HG03354 (cell line): ENCODE measurements at regions not wholly inside any gene's neighbourhood (a gene's known extent, or its start where the extent isn't known, plus 50 kb on each side); places are given as distances from the start of the nearest gene placed in this dataset.

Experiments
- ATAC-seq: cut with Tn5 transposase; IDR thresholded peaks from one replicate; pipeline ENCODE4 v1.9.1; 2021; ENCODE audit warnings: mild to moderate bottlenecking; ENCODE audit not compliant: unreplicated experiment, poor library complexity, severe bottlenecking

DNA sequence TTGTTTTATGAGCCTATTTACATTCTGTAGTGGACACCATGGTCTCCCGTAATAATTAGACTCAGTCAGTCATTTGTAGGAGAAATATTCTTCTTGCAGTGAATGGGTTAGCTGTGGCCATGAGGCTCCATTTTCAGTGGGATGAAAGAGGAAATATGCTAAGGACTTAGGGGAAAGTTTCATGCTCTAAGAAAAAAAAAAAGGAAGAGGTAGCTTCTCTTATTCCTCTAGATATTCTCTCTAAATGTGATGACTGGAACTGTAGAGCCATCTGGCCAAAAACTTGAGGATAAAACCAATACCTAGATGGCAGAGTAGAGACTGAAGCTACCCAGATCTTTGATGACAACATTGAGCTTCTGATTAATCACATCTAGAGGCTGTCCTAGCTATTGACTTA lies 75.8 kb upstream of the SESN3 start:
- ATAC-seq = no peak

DNA sequence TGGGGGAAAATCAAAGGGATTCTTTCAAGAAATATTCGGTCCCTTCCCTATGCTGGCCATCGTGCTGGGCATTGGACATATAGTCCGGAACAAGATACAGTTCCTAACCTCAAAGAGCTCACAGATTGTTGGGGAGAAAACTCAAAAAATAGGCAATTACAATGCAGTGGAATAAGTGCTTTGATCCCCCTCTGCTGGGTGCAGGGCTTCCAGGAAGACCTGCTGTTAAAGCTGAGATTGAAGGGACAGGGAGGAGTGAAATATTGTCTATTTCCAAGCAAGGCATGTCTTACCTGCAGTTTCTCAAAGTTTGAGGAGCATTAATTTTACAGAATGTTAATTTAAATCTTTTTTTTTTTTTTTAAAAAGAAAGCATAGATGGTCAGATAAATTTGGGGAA lies 75.1 kb upstream of the SESN3 start:
- no peak for ATAC-seq

GRCh38 chr11:95305705-95306104 lies 74.7 kb upstream of the SESN3 start:
- no peak for ATAC-seq

DNA sequence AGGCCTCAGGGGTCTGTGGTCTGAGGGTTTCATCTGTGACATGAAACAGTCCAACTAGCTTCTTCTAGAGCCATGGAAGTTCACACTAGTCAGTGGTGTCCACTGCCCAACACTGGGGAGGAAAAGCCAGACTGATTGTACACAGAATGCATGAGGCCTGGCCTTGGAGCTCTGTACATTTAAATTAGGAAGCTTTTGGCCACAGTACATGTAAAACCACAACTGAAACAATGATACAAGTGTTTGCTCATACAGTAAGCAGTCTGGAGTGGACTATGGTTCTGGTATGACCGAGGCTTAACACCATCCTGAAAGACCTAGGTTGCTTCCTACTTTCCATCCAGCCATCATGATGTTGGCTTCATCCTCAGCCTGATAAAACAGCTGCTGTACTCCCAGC lies 73.8 kb upstream of the SESN3 start:
- ATAC-seq = no peak

GRCh38 chr11:95302211-95302610 lies 71.2 kb upstream of the SESN3 start:
- no peak for ATAC-seq

DNA sequence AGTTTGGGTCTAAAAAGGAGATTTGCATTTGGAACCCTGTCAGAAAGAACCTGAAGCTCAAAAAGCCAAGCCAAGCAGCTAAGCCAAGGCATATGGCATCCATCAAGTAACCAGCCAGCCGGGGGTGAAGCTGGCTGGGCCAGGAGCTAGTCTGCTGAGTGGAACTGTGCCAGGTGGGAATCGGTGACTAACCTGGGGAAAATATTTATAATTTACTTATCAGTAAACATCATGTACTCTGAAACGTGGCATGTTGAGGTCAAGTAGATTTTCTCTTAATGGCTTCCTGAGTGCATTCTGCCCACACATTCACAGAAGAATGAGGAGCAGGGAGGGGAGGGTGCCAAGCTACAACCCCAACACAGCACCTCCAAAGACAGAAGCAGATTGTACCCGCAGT lies 70.5 kb upstream of the SESN3 start:
- no peak for ATAC-seq

- no peak for ATAC-seq
Measured at GRCh38 chr11:95299078-95299679, 68.2 kb upstream of the SESN3 start.

DNA sequence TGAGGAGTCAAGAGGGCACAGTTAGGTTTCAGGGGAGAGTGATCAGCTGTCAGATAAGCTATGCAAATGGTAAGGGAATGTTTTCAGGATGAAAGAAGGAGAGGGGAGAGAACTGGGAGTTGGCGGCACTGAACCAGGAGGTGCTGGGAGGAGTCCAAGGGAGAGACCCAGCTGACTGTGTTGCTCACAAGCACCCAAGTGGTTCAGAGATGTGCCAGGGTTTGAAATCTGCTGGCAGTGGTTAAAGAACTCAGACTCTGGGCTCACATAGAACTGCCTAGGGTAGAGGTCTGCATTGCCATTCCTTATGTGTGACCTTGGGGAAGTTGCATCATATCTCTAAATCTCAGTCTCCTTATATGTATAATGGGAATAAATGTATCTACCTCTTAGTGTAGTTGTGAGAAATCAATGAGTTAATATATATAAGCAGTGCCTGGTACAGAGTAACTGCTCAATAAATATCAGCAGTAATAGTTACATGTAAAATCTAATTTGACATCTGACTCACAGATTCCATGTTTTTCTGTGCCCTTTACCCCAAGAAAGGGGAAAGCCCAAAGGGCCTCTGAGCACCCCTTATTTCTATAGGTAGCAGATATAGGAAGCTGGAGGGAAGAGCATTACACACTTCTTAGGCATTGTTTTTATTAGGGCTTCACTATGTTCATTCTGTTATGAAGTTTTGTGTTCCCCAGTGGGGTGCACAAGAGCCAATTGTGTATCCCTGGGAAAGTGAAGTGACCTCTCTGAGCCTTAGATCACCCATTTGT lies 66.9 kb upstream of the SESN3 start:
- no peak for ATAC-seq

GRCh38 chr11:95296621-95297025 lies 65.6 kb upstream of the SESN3 start:
- ATAC-seq = peak; percentile 95

DNA sequence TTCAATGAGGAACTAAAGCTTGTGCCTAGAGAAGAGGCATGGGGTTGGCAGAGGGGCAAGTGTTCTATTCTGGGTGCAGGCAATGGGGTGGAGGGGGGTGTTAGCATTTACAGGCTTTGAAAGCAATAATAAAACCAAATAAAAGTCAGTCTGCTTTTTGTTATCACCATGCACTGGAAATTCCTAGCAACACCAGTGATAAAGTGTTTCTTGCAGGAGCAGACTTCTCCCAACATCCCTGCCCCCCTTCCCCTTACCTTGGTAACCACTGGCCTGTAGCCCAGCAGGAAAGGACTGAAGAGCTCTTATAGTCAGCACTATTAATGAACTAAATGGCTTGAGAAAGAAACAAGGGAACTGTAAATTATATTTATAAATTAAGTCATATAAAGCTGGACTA lies 65.2 kb upstream of the SESN3 start:
- ATAC-seq = peak; percentile 12

- no peak for ATAC-seq
Measured at GRCh38 chr11:95295382-95296149, 64.6 kb upstream of the SESN3 start.

- no peak for ATAC-seq
Measured at GRCh38 chr11:95294701-95295100, 63.7 kb upstream of the SESN3 start.

DNA sequence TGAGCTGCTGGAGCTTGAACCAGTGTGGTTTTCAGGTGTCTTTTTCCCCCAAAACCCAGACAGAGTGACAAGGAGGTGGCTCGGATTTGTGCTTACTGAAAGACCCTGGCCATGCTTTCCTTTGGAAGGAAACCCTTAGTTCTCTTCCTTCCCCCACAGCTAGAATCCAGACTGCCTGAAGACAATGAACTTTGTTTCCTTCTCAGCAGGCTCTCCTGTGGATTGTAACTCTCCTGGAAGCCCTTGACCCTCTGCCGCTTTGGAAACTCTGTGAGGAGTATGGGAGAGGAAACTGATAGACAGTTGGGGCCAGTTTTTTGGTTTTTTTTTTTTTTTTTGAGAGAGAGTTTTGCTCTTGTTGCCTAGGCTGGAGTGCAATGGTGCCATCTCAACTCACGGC lies 62.1 kb upstream of the SESN3 start:
- no peak for ATAC-seq

DNA sequence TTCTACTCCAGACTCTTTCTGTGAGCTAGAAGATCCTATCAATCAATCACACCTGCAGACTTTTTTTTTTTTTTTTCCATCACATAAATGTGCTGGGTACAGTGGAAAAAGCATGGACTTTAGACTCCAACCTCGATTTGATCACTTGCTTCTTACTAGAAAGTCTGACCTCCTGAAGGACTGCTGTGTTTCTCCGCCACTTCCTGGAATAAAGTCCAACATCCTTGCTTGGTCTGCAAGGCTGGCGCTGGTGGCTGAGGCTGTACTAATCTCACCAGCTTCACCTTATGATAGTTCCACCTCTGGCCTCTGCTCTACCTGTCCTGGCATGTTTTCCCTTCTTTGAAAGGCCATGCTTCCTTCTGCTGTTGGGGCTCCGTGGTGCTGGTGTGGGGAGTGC lies 60.9 kb upstream of the SESN3 start:
- no peak for ATAC-seq

DNA sequence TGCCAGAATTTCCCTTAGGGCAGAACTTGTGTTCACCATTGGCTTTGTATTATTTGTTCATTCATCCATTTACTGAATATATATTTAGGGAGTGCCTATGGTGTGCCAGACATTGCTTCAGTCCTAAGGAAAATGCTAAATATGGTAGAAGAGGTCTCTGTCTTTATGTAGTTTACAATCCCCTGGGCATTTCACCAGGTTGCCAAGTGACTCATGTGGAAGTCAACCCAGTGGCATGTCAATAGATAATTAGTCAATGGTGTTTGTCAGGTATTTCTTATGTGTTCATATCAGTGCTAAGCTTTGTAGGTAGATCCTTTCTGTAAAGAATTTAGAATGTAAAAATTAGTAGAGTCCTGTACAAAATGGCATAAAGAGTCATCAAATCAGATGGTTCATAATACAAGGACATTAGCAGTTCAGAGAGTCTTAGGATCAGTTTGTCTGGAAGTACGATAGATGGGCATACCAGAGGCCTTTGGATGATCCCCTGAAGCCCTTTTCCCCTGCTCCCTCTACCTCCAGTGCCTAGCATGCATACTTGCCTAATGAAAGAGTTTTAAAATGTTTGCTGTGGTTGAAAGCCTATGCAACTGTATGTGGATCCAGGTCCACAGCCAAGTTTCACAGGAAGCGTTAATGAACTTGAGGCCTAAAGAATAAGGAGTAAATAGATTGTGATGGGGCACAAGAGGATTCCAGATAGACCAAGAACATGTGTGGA lies 58.5 kb upstream of the SESN3 start:
- no peak for ATAC-seq

DNA sequence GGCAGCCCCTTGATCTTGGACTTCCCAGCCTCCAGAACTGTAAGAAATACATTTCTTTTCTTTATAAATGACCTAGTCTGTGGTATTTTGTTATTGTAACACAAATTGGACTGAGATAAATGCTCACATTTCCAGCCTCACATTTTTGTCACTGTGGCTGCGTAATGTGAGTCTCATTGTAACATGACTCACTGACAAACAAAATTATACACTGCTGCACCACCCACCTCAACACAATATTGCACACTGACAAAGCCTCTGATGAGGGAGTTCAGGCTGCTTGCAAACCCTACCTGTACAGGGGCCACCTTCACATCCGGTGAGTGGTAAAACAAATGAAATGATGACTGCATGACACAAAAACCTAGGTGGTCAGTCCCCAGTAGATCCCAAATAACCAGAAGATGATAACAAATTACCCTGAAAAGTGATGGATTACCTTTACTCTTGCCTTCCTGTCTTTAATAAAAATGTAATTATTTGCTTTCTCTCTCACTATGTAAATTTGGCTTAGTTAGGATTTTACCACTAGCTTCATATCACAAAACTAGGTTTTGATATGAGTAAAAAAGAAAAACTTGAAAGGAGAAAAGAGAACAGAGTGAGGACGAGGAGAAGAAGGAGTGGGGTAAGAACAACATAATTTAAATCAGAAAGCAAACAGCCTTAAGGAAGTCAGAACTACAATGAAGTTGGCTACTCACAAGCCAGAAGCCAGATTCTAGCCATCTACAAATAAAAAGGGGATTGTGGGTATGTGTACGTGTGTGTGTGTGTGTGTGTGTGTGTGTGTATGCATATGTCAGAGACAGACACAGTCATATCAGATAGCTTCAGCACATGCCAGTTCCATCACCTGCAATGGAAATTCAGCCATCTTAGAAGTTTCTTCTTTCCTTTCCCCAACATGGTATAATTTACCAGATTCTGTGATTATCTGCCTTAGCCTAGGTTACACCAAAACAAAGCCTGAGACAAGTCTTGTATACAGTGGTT lies 53.4 kb upstream of the SESN3 start:
- ATAC-seq = no peak

GRCh38 chr11:95283650-95284049 lies 52.6 kb upstream of the SESN3 start:
- ATAC-seq = no peak

DNA sequence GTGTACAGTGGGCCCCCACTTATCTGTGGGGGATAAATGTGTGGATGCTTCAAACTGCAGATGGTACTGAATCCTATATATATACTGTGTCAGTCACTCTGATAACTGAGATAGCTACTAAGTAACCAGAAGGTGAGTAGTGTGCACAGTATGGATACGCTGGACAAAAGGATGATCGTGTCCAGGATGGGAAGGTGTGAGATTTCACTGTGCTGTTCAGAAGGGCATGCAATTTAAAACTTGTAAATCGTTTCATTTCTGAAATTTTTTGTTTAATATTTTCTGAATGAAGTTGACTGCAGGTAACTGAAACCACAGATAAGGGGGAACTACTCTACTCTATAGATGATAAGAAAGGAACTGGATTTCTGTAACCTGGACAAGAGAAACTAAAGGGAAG lies 52.1 kb upstream of the SESN3 start:
- no peak for ATAC-seq

DNA sequence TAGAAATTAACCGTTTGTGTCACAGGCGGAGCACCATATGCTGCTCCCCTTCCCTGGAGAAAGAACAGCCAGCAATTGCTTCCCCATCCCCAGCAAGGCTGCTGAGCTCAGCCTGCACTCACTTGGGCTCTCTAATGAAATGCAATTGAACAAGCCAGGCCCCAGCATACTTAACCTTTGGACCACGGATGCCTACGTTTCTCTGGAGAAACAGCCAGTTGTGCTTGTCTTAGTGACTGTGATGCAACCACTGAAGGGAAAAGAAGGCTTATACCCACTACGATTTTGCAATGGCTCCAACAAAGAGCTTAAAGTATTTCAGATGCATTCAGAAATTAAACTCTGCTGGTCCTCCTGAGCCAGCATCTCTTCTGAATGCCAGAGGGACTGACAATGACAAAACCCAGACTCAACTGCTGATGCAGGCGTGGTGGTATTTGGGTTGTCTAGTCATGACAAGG lies 51.3 kb upstream of the SESN3 start:
- no peak for ATAC-seq
